LNCAP (cell line): ENCODE measurements at regions not wholly inside any gene's neighbourhood (a gene's known extent, or its start where the extent isn't known, plus 50 kb on each side); places are given as distances from the start of the nearest gene placed in this dataset.

Source experiments
- TF ChIP-seq, protein P1 (sequence below): fragments of 450-650 bp; IDR thresholded peaks from 2 replicates; pipeline ENCODE4 v1.5.1; 2017; ENCODE audit warnings: mild to moderate bottlenecking

DNA sequence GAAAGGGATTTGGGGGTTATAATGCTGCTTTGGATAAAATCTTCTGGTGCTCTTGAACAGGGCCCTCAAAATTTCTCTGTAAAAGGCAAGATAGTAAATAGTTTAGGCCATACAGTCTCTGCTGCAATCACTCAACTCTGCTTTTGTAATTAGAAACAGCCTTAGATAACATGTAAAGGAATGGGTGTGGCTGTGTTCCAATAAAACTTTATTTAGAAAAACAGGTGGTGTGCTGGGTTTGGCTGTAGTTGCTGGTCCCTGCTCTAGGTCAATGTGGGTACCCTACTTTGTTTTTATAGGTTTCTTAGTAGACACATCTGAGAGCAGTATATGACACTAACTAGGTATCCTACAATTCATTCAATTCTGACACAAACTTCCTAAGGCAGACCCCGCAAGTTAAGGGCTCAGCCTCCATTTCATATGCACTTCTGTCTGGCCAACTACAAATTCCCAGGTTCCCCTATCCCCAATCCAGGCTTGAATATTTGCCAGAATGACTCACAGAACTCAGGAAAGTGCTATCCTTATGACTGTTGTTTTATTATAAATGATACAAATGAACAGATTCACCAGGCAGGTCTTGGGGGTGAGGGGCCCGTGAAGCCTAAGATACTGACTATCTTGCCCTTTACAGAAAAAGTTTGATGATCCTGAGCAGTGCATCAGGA lies 349.9 kb downstream of the RPS24 start:
- TF ChIP-seq, protein P1, sequence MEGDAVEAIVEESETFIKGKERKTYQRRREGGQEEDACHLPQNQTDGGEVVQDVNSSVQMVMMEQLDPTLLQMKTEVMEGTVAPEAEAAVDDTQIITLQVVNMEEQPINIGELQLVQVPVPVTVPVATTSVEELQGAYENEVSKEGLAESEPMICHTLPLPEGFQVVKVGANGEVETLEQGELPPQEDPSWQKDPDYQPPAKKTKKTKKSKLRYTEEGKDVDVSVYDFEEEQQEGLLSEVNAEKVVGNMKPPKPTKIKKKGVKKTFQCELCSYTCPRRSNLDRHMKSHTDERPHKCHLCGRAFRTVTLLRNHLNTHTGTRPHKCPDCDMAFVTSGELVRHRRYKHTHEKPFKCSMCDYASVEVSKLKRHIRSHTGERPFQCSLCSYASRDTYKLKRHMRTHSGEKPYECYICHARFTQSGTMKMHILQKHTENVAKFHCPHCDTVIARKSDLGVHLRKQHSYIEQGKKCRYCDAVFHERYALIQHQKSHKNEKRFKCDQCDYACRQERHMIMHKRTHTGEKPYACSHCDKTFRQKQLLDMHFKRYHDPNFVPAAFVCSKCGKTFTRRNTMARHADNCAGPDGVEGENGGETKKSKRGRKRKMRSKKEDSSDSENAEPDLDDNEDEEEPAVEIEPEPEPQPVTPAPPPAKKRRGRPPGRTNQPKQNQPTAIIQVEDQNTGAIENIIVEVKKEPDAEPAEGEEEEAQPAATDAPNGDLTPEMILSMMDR: no peak

DNA sequence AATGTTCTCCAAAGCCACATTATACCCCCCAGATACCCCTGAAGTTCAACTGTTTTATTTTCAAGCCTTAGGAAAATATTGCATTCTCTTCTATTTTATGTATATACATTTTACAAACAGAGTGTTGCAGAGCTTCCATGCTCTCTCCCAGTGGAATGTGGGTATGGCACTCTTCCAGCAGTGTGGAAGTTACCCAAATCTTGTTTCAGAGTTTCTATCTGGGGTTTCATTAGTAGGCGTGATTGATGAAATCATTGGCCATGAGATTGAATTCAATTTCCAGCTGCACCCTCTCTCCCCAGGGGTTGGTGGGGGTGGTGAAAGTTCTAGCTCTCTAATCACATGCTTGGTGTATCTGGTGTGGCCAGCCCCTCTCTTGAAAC lies 350.4 kb downstream of the RPS24 start:
- TF ChIP-seq, protein P1: no peak

DNA sequence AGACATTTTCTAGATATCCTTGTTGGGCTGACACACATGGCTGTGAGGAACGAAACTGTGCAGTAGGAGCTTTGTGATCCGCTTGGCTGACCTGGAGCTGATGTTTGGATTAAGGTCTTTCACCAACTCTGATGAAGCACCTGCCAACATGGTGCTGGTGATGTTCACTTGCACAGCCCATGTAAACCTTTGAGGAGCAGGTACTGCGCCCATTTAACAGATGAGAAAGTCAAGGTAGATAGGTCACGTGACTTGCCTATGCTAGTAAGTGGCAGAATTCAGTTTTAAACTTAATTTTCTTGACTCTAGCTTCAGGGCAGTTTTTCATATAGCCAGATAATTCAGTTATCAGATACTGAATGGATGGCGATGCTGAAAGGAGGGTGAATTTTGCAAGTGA lies 351.9 kb downstream of the RPS24 start:
- TF ChIP-seq, protein P1: no peak

DNA sequence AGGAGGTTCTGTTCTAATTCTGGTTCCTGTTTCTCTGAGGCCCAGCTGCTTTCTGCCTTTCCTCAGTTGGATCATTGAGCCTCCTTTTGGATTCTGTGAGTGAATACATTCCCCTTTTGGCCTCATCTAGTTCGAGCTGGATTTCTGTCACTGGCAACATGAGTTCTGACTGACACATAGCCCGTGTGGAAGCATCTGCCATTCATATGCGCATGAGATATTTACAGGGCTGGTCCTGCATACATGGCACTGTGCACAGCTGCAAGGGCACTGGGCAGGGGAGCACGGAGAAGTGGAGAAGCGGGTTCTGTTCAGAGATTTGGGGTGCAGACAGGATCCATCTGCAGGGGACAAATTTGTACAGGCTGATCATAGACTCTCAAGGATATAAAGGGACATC lies 352.8 kb downstream of the RPS24 start:
- TF ChIP-seq, protein P1: no peak

DNA sequence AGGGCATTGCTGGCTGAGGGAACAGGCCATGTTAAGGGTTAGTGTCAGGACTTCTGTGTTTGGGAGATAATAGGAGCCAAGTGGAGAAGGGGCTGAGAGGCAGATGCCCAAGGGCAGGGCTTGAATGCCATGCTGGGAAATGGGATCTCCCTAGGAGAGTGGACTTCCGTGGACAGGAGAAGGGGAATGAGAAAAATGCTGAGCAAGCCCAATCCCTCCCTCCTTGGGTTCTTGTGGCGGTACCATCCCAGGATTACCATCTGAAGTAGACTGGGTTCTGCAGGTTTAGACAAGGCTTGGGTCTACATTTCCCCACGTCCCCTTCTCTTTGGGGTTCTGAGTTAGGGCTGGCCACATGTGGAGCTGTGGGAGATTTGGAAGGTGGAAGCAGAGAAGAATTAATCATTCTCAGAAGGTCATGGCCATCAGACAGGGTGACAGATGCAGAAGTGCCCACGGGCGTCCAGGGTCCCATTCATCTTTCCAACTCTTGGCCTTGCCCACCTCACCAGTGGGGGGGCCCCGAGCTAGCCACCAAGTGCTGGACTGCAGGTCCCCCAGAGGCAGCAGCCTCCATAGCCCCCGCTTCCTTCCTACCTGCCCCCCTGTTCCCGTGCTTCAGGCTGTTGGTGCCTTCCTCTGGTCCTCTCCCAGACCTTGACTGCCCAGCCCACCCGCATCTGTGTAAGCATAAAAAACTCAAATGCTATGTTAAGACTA lies 354.8 kb downstream of the RPS24 start:
- TF ChIP-seq, protein P1: no peak

DNA sequence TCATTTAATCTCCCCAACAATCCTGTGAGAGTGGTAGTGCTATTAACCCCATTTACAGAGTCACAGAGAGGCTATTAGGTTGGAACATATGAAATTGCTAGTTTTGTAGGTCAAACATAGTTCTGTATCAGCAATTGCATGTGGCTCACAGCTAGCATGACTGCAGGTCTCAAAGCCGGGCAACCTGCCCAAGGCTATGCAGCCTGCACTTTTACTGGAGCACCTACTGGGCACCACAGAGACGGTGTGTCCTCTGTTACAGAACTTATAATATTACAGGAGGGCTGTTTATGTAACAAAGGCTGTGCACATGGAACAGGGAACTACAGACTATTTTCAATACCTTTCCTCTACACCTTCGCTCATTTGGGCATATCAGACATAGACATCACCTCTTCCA lies 355.8 kb downstream of the RPS24 start:
- TF ChIP-seq, protein P1: no peak

DNA sequence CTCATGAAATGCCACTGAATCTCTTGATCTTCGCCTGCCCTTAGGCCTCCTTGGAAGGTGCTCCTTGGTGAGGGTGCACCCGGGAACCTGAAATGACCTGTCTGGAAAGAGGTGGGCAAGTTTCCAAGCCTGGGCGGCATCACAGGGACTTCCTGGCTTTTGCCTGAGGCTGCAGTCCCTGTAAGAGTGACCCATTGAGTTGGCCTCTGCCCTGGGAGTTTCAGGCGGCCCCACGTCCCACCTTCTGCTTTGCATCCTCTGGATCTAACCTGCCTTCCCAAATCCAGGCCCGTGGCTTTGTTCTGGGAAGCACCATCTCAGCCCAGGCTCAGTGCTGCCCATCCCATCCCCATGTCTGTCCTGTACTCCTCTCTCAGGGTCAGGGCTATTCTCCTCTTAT lies 356.4 kb downstream of the RPS24 start:
- TF ChIP-seq, protein P1: no peak
